CD14-positive monocyte (primary cell): ENCODE measurements at regions not wholly inside any gene's neighbourhood (a gene's known extent, or its start where the extent isn't known, plus 50 kb on each side); places are given as distances from the start of the nearest gene placed in this dataset.

Experiments
- DNase-seq, 3 donors: peaks; one replicate each; pipeline ENCODE4 v3.0.0-alpha.2; 2011 to 2022
- H2AFZ ChIP-seq: 2 replicates; pipeline ENCODE4 v1.6.0; 2012; ENCODE audit warnings: mild to moderate bottlenecking, low read depth, low read length, inconsistent platforms; ENCODE audit not compliant: insufficient read depth, poor library complexity, severe bottlenecking
- H3K27ac ChIP-seq, 2 donors: 1 replicate in 1 of 2; 2 replicates in 1 of 2; pipeline ENCODE4 v1.5.1; 2012 to 2013; ENCODE audit warnings: low read length in 2 of 2, control low read depth in 1 of 2, inconsistent platforms in 1 of 2, low read depth in 1 of 2, mild to moderate bottlenecking in 1 of 2
- H3K27me3 ChIP-seq, 2 donors: one replicate each; pipeline versions ENCODE4 v1.6.0 to v1.6.1; 2011 to 2013; ENCODE audit warnings: low read length in 2 of 2; ENCODE audit not compliant: control insufficient read depth in 2 of 2, insufficient read depth in 2 of 2
- H3K36me3 ChIP-seq, 2 donors: replicated peaks in 1 of 2; 1 replicate in 1 of 2; 2 replicates in 1 of 2; pipeline versions ENCODE4 v1.5.1 to v1.6.1; 2012 to 2013; ENCODE audit warnings: low read length in 2 of 2, control low read depth in 1 of 2, inconsistent platforms in 1 of 2, mild to moderate bottlenecking in 1 of 2; ENCODE audit not compliant: insufficient read depth in 2 of 2, control insufficient read depth in 1 of 2
- H3K4me1 ChIP-seq, 2 donors: 1 replicate in 1 of 2; 2 replicates in 1 of 2; pipeline versions ENCODE4 v1.5.1 to v1.6.1; 2012 to 2013; ENCODE audit warnings: low read length in 2 of 2, control low read depth in 1 of 2, inconsistent platforms in 1 of 2, mild to moderate bottlenecking in 1 of 2, moderate library complexity in 1 of 2; ENCODE audit not compliant: insufficient read depth in 2 of 2, control insufficient read depth in 1 of 2
- H3K4me2 ChIP-seq: replicated peaks from 2 replicates; pipeline ENCODE3; 2012; ENCODE audit warnings: low read length, moderate library complexity, mild to moderate bottlenecking; ENCODE audit not compliant: poor library complexity, severe bottlenecking; ENCODE audit errors: extremely low read depth
- H3K4me3 ChIP-seq, 3 experiments: fragments of 200-600 bp in 1 of 3; sonication (generic) in 1 of 3; replicated peaks in 1 of 3; 1 replicate in 2 of 3; 2 replicates in 1 of 3; pipeline ENCODE4 v1.5.1; 2011 to 2013; ENCODE audit warnings: low read length in 3 of 3, mild to moderate bottlenecking in 3 of 3, control low read depth in 2 of 3, low read depth in 2 of 3, inconsistent platforms in 1 of 3, moderate library complexity in 1 of 3
- H3K79me2 ChIP-seq: 2 replicates; pipeline ENCODE4 v1.6.0; 2012; ENCODE audit warnings: mild to moderate bottlenecking, control low read depth, inconsistent platforms, low read length, moderate library complexity; ENCODE audit not compliant: insufficient read depth
- H3K9ac ChIP-seq: 2 replicates; pipeline ENCODE4 v1.6.0; 2017; ENCODE audit warnings: low read length, mild to moderate bottlenecking; ENCODE audit not compliant: insufficient read depth, poor library complexity, severe bottlenecking
- H3K9me3 ChIP-seq, 2 donors: replicated peaks in 1 of 2; 1 replicate in 1 of 2; 2 replicates in 1 of 2; pipeline versions ENCODE4 v1.5.1 to v1.6.1; 2012 to 2013; ENCODE audit warnings: low read length in 2 of 2, control low read depth in 1 of 2; ENCODE audit not compliant: control insufficient read depth in 1 of 2, insufficient read depth in 1 of 2
- H4K20me1 ChIP-seq: 2 replicates; pipeline ENCODE4 v1.6.0; 2012; ENCODE audit warnings: mild to moderate bottlenecking, low read length, control low read depth, moderate library complexity; ENCODE audit not compliant: insufficient read depth
- H3K27ac Mint-ChIP-seq, 7 donors: one replicate each; pipeline ENCODE4 v1.8.0; 2020; ENCODE audit warnings: mild to moderate bottlenecking in 7 of 7, mixed read lengths in 7 of 7, moderate library complexity in 6 of 7, inconsistent platforms in 2 of 7
- H3K27me3 Mint-ChIP-seq, 3 donors: one replicate each; pipeline ENCODE4 v1.8.0; 2021 to 2022; ENCODE audit warnings: low read depth in 3 of 3, mild to moderate bottlenecking in 3 of 3, mixed read lengths in 3 of 3, moderate library complexity in 3 of 3, inconsistent platforms in 1 of 3
- H3K36me3 Mint-ChIP-seq, 2 donors: one replicate each; pipeline ENCODE4 v1.8.0; 2020; ENCODE audit warnings: mixed read lengths in 2 of 2, inconsistent platforms in 1 of 2, mild to moderate bottlenecking in 1 of 2
- H3K4me1 Mint-ChIP-seq: one replicate; pipeline ENCODE4 v1.8.0; 2020; ENCODE audit warnings: mild to moderate bottlenecking, mixed read lengths
- H3K4me3 Mint-ChIP-seq, 2 donors: one replicate each; pipeline ENCODE4 v1.8.0; 2020; ENCODE audit warnings: mild to moderate bottlenecking in 2 of 2, mixed read lengths in 2 of 2, moderate library complexity in 1 of 2
- H3K9me3 Mint-ChIP-seq, 7 donors: one replicate each; pipeline ENCODE4 v1.8.0; 2020 to 2022; ENCODE audit warnings: mixed read lengths in 7 of 7, mild to moderate bottlenecking in 6 of 7, moderate library complexity in 6 of 7, inconsistent platforms in 2 of 7
- WGBS: methylation state at CpG from one replicate; pipeline ENCODE4 v1.1.5; 2013; ENCODE audit warnings: missing lambda C conversion rate; ENCODE audit not compliant: insufficient coverage; 5-methylcytosine and 5-hydroxymethylcytosine counted together
- intact Hi-C, 2 donors: fragments of 100-400 bp; cut with micrococcal nuclease; formaldehyde crosslinking; loops; one replicate each; pipeline versions ENCODE4 v1.15.0 to v1.15.1; 2023
- TF ChIP-seq, protein P1 (sequence below): fragments of 200-600 bp; IDR thresholded peaks from one replicate; pipeline ENCODE4 v1.8.0; 2022; ENCODE audit warnings: antibody characterized with exemption, mild to moderate bottlenecking

DNA sequence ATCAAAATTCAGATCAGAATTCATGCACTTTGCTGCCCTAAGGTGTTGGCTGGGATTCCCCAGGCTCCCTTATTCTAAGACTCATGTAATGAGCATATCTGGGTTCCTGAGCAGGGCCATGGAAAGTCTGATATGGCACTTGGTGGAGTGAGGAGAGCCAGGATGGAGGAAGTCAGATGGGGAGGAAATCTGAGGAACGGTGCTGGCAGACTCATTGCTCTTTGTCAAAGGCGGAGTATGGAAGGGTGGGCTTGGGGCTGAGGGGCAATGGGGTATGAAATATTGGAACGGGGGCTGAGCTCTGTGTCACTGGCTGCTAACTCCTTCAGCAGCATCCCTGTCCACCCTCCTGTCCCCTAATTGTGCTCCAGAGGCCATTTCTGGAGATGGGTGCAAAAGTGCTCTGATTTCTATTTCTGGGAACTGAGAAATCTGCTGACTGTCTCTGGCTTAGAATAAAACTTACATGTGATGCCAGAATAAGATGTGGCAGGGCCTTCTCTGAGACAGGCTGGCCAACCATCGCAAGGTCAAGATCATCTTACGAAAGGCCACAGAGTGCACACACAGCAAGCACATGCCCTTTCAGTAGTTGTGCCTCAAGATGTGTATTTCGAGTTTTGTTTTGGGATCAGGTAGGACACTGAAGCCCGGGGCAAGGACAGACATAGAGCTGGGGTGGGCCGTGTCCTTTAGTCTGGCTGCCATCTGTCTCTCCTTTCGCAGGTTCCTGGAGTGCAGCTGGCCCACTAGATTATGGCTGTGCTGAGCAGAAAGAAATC is 480.0 kb upstream of the HS6ST1 start:
- H3K27me3 ChIP-seq: no peaks in the 10 kb centered on the region
- H3K4me3 ChIP-seq: no peak overlapping the region
- no peaks in the 10 kb centered on the region for H3K36me3 ChIP-seq
- H3K4me2 ChIP-seq: no peak overlapping the region
- peaks cover 3 to 13% (median 5%) of the 10 kb centered on the region in 3 donors for H3K27me3 Mint-ChIP-seq
- TF ChIP-seq, protein P1, sequence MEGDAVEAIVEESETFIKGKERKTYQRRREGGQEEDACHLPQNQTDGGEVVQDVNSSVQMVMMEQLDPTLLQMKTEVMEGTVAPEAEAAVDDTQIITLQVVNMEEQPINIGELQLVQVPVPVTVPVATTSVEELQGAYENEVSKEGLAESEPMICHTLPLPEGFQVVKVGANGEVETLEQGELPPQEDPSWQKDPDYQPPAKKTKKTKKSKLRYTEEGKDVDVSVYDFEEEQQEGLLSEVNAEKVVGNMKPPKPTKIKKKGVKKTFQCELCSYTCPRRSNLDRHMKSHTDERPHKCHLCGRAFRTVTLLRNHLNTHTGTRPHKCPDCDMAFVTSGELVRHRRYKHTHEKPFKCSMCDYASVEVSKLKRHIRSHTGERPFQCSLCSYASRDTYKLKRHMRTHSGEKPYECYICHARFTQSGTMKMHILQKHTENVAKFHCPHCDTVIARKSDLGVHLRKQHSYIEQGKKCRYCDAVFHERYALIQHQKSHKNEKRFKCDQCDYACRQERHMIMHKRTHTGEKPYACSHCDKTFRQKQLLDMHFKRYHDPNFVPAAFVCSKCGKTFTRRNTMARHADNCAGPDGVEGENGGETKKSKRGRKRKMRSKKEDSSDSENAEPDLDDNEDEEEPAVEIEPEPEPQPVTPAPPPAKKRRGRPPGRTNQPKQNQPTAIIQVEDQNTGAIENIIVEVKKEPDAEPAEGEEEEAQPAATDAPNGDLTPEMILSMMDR: no peak
- H3K36me3 Mint-ChIP-seq: no peaks in the 10 kb centered on the region
- no peak overlapping the region for H2AFZ ChIP-seq
- H4K20me1 ChIP-seq: no peaks in the 10 kb centered on the region
- H3K27ac ChIP-seq: no peak overlapping the region
- H3K4me3 Mint-ChIP-seq: no peak overlapping the region
- DNase-seq: no peak
- H3K4me1 Mint-ChIP-seq: no peaks in the 10 kb centered on the region
- no peaks in the 10 kb centered on the region for H3K9me3 ChIP-seq
- H3K4me1 ChIP-seq: no peaks in the 10 kb centered on the region
- H3K79me2 ChIP-seq: no peaks in the 10 kb centered on the region
- no peak overlapping the region for H3K27ac Mint-ChIP-seq
- H3K9me3 Mint-ChIP-seq: peaks cover 0 to 3% (median 0%) of the 10 kb centered on the region in 7 donors
- intact Hi-C loops: no loop called here
- WGBS: 89% methylated on average over 6 of the region's 9 CpGs
- H3K9ac ChIP-seq: no peak overlapping the region

GRCh38 chr2:128799284-128799552 is 480.6 kb upstream of the HS6ST1 start:
- no peak overlapping the region for H2AFZ ChIP-seq
- no peaks in the 10 kb centered on the region for H3K9me3 ChIP-seq
- H3K27me3 Mint-ChIP-seq: peaks cover 3 to 13% (median 5%) of the 10 kb centered on the region in 3 donors
- DNase-seq: no peak
- no peaks in the 10 kb centered on the region for H3K27me3 ChIP-seq
- H3K9ac ChIP-seq: no peak overlapping the region
- intact Hi-C loops: no loop called here
- peaks cover 0 to 3% (median 0%) of the 10 kb centered on the region in 7 donors for H3K9me3 Mint-ChIP-seq
- H3K4me3 ChIP-seq: no peak overlapping the region
- no peaks in the 10 kb centered on the region for H4K20me1 ChIP-seq
- H3K27ac ChIP-seq: no peak overlapping the region
- 80% methylated on average over 1 of the region's 1 CpG for WGBS
- TF ChIP-seq, protein P1: no peak
- H3K4me2 ChIP-seq: no peak overlapping the region
- no peaks in the 10 kb centered on the region for H3K36me3 Mint-ChIP-seq
- no peak overlapping the region for H3K27ac Mint-ChIP-seq
- H3K4me3 Mint-ChIP-seq: no peak overlapping the region
- no peaks in the 10 kb centered on the region for H3K79me2 ChIP-seq
- no peaks in the 10 kb centered on the region for H3K4me1 ChIP-seq
- no peaks in the 10 kb centered on the region for H3K4me1 Mint-ChIP-seq
- H3K36me3 ChIP-seq: no peaks in the 10 kb centered on the region
